ENCODE measurements at regions not wholly inside any gene's neighbourhood (a gene's known extent, or its start where the extent isn't known, plus 50 kb on each side); places are given as distances from the start of the nearest gene placed in this dataset.

GRCh38 chr3:75082845-75083244 lies 468.4 kb upstream of the CNTN3 start:
- H3K27ac ChIP-seq = no peak overlapping the region
- H3K27me3 ChIP-seq = no peaks in the 10 kb centered on the region
- no peaks in the 10 kb centered on the region for H3K9me3 ChIP-seq
- TF ChIP-seq EP300 (IDR thresholded peaks at IDR 0.05; ENCODE audit: low read depth) (no peak), POLR2AphosphoS5 (IDR thresholded peaks at IDR 0.05) (no peak), CTCF (IDR thresholded peaks at IDR 0.05) (no peak), POLR2A (IDR thresholded peaks at IDR 0.05) (no peak)
- in situ Hi-C loops (cut with MboI; ENCODE audit: low pct_ligation_motif_present in 1 of 4, low pct_unique_long_range_greater_than_20kb in 1 of 4, low sequenced_read_pairs in 3 of 4) (no loop called here), intact Hi-C loops (cut with DNase I; ENCODE audit: low total_unique reads) (no loop called here)
- H3K4me1 ChIP-seq = no peaks in the 10 kb centered on the region
- H3K36me3 ChIP-seq = no peaks in the 10 kb centered on the region
- WGBS, 2 donors (ENCODE audit: low coverage in 1 of 2) = 81 to 91% methylated on average over 4 of the region's 4 CpGs
- no peak for DNase-seq
- no peak overlapping the region for H3K4me3 ChIP-seq

GRCh38 chr3:75089841-75090240 lies 475.4 kb upstream of the CNTN3 start:
- intact Hi-C loops (cut with DNase I; ENCODE audit: low total_unique reads) (no loop called here), in situ Hi-C loops (cut with MboI; ENCODE audit: low pct_ligation_motif_present in 1 of 4, low pct_unique_long_range_greater_than_20kb in 1 of 4, low sequenced_read_pairs in 3 of 4) (no loop called here)
- H3K9me3 ChIP-seq = no peaks in the 10 kb centered on the region
- H3K36me3 ChIP-seq = no peaks in the 10 kb centered on the region
- H3K4me3 ChIP-seq = no peak overlapping the region
- 91 to 94% methylated on average over 3 of the region's 3 CpGs for WGBS, 2 donors (ENCODE audit: low coverage in 1 of 2)
- no peak overlapping the region for H3K27ac ChIP-seq
- no peaks in the 10 kb centered on the region for H3K4me1 ChIP-seq
- H3K27me3 ChIP-seq = no peaks in the 10 kb centered on the region
- no peak for TF ChIP-seq EP300 (IDR thresholded peaks at IDR 0.05; ENCODE audit: low read depth)
- TF ChIP-seq CTCF (IDR thresholded peaks at IDR 0.05) = no peak
- no peak for TF ChIP-seq POLR2AphosphoS5 (IDR thresholded peaks at IDR 0.05)
- no peak for TF ChIP-seq POLR2A (IDR thresholded peaks at IDR 0.05)
- no peak for DNase-seq

- in situ Hi-C loops (cut with MboI; ENCODE audit: low pct_ligation_motif_present in 1 of 4, low pct_unique_long_range_greater_than_20kb in 1 of 4, low sequenced_read_pairs in 3 of 4) (no loop called here), intact Hi-C loops (cut with DNase I; ENCODE audit: low total_unique reads) (no loop called here)
- DNase-seq = no peak
- Histone ChIP-seq H3K4me3 (no peak overlapping the region), H3K27ac (no peak overlapping the region), H3K36me3 (no peaks in the 10 kb centered on the region), H3K4me1 (no peaks in the 10 kb centered on the region), H3K9me3 (no peaks in the 10 kb centered on the region), H3K27me3 (no peaks in the 10 kb centered on the region)
- 60% methylated on average over 11 of the region's 11 CpGs; no CpG with 5 or more reads in 1 of the 2 donors for WGBS, 2 donors (ENCODE audit: low coverage in 1 of 2)
- TF ChIP-seq POLR2AphosphoS5 (IDR thresholded peaks at IDR 0.05) (no peak), EP300 (IDR thresholded peaks at IDR 0.05; ENCODE audit: low read depth) (no peak), POLR2A (IDR thresholded peaks at IDR 0.05) (no peak), CTCF (IDR thresholded peaks at IDR 0.05) (no peak)
Measured at GRCh38 chr3:75101329-75102147, 487.1 kb upstream of the CNTN3 start.

GRCh38 chr3:75110741-75111140 lies 496.3 kb upstream of the CNTN3 start:
- Histone ChIP-seq H3K36me3 (no peaks in the 10 kb centered on the region), H3K27ac (no peak overlapping the region), H3K9me3 (no peaks in the 10 kb centered on the region), H3K4me3 (no peak overlapping the region), H3K27me3 (no peaks in the 10 kb centered on the region), H3K4me1 (no peaks in the 10 kb centered on the region)
- in situ Hi-C loops (cut with MboI; ENCODE audit: low pct_ligation_motif_present in 1 of 4, low pct_unique_long_range_greater_than_20kb in 1 of 4, low sequenced_read_pairs in 3 of 4) (no loop called here), intact Hi-C loops (cut with DNase I; ENCODE audit: low total_unique reads) (no loop called here)
- TF ChIP-seq POLR2A (IDR thresholded peaks at IDR 0.05) (no peak), CTCF (IDR thresholded peaks at IDR 0.05) (no peak), EP300 (IDR thresholded peaks at IDR 0.05; ENCODE audit: low read depth) (no peak), POLR2AphosphoS5 (IDR thresholded peaks at IDR 0.05) (no peak)
- DNase-seq = no peak
- 67 to 87% methylated on average over 1 of the region's 1 CpG for WGBS, 2 donors (ENCODE audit: low coverage in 1 of 2)
